Tibial nerve (tissue), 4 donors: ENCODE measurements at regions not wholly inside any gene's neighbourhood (a gene's known extent, or its start where the extent isn't known, plus 50 kb on each side); places are given as distances from the start of the nearest gene placed in this dataset.

Experiments
- DNase-seq, 2 donors: peaks; one replicate each; pipeline ENCODE4 v3.0.0-alpha.2; 2019; ENCODE audit warnings: low spot score in 2 of 2
- H3K27ac ChIP-seq, 4 donors: fragments of 200-600 bp; sonication (generic) in 3 of 4; one replicate each; pipeline ENCODE4 v1.5.1; 2017 to 2019; ENCODE audit warnings: mild to moderate bottlenecking in 1 of 4
- H3K27me3 ChIP-seq, 2 donors: fragments of 200-600 bp; sonication (generic) in 1 of 2; one replicate each; pipeline versions ENCODE4 v1.5.1 to v1.6.0; 2017 to 2019
- H3K36me3 ChIP-seq, 3 donors: fragments of 200-600 bp; sonication (generic); one replicate each; pipeline ENCODE4 v1.5.1; 2018 to 2019
- H3K4me1 ChIP-seq, 4 donors: fragments of 200-600 bp; sonication (generic) in 3 of 4; one replicate each; pipeline ENCODE4 v1.5.1; 2017 to 2019
- H3K4me3 ChIP-seq, 4 donors: fragments of 200-600 bp; sonication (generic) in 3 of 4; one replicate each; pipeline ENCODE4 v1.5.1; 2017 to 2019; ENCODE audit warnings: mild to moderate bottlenecking in 1 of 4, moderate library complexity in 1 of 4
- H3K9me3 ChIP-seq, 4 donors: fragments of 200-600 bp; sonication (generic) in 3 of 4; one replicate each; pipeline ENCODE4 v1.5.1; 2017 to 2019
- EP300 ChIP-seq, 2 donors: sonication (generic); formaldehyde crosslinking; IDR thresholded peaks; one replicate each; pipeline ENCODE4 v1.6.1; 2017; ENCODE audit warnings: antibody characterized with exemption in 2 of 2, mild to moderate bottlenecking in 1 of 2
- POLR2A ChIP-seq, 2 donors: fragments of 450-650 bp; IDR thresholded peaks; one replicate each; pipeline ENCODE4 v1.6.1; 2017; ENCODE audit warnings: antibody characterized with exemption in 2 of 2, mild to moderate bottlenecking in 2 of 2, moderate library complexity in 2 of 2
- WGBS, 2 donors: methylation state at CpG; one replicate each; pipeline ENCODE4 v1.1.5; 2018; 5-methylcytosine and 5-hydroxymethylcytosine counted together
- TF ChIP-seq, protein P1 (sequence below), 5 experiments: fragments of 200-600 bp in 3 of 5; fragments of 450-650 bp in 2 of 5; sonication (generic) in 3 of 5; IDR thresholded peaks; one replicate each; pipeline ENCODE4 v1.5.1; 2016 to 2019; ENCODE audit warnings: antibody characterized with exemption in 5 of 5, mild to moderate bottlenecking in 3 of 5, moderate library complexity in 2 of 5

DNA sequence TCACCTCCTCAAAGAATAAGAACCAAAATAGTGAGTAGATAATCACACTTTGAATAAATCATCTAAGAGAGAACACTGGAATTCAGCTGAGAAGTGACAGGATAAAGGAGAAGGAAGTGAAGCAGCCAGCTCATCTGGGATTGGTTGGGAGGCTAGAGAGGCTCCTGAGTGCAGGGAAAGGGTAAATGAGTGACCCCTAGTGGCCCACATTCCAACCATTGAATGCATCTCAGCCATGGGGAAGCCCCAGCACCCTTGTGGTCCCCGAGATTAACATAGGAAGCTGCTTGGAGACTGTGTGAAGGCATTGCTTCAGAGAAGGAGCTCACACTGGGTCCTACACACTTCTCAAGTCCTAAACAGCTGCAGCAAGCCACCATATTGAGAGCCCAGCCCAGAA, 82.3 kb downstream of the JRKL start:
- Histone ChIP-seq H3K9me3 (peaks cover 0 to 16% (median 1%) of the 10 kb centered on the region in 4 donors), H3K4me1 (no peaks in the 10 kb centered on the region), H3K36me3 (no peaks in the 10 kb centered on the region), H3K27me3 (no peaks in the 10 kb centered on the region), H3K27ac (no peak overlapping the region), H3K4me3 (no peak overlapping the region)
- 58 to 80% methylated on average over 1 of the region's 1 CpG for WGBS, 2 donors
- DNase-seq: no peak
- no peak for TF ChIP-seq POLR2A (IDR thresholded peaks at IDR 0.05)
- TF ChIP-seq EP300 (IDR thresholded peaks at IDR 0.05): no peak
- TF ChIP-seq, protein P1, sequence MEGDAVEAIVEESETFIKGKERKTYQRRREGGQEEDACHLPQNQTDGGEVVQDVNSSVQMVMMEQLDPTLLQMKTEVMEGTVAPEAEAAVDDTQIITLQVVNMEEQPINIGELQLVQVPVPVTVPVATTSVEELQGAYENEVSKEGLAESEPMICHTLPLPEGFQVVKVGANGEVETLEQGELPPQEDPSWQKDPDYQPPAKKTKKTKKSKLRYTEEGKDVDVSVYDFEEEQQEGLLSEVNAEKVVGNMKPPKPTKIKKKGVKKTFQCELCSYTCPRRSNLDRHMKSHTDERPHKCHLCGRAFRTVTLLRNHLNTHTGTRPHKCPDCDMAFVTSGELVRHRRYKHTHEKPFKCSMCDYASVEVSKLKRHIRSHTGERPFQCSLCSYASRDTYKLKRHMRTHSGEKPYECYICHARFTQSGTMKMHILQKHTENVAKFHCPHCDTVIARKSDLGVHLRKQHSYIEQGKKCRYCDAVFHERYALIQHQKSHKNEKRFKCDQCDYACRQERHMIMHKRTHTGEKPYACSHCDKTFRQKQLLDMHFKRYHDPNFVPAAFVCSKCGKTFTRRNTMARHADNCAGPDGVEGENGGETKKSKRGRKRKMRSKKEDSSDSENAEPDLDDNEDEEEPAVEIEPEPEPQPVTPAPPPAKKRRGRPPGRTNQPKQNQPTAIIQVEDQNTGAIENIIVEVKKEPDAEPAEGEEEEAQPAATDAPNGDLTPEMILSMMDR (IDR thresholded peaks at IDR 0.05): no peak

DNA sequence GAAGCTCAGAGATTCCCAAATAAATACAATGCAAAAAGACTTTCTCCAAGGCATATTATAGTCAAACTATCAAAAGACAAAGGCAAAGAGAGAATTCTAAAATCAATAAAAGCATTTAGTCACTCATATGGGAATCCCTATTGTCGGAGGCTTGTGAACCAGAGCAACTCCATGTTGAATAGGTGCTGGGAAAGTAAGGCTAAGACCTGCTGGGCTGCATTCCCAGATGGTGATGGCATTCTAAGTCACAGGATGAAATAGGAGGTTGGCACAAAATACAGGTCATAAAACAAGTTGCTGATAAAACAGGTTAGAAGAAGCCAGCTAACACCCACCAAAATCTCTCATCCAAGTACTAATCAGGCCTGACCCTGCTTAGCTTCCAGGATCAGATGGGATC, 84.5 kb downstream of the JRKL start:
- Histone ChIP-seq H3K27ac (no peak overlapping the region), H3K36me3 (no peaks in the 10 kb centered on the region), H3K4me3 (no peak overlapping the region), H3K27me3 (no peaks in the 10 kb centered on the region), H3K4me1 (no peaks in the 10 kb centered on the region), H3K9me3 (peaks cover 0 to 22% (median 4%) of the 10 kb centered on the region in 4 donors)
- no peak for DNase-seq
- TF ChIP-seq EP300 (IDR thresholded peaks at IDR 0.05): no peak
- no peak for TF ChIP-seq POLR2A (IDR thresholded peaks at IDR 0.05)
- WGBS, 2 donors: 80 to 95% methylated on average over 1 of the region's 1 CpG

DNA sequence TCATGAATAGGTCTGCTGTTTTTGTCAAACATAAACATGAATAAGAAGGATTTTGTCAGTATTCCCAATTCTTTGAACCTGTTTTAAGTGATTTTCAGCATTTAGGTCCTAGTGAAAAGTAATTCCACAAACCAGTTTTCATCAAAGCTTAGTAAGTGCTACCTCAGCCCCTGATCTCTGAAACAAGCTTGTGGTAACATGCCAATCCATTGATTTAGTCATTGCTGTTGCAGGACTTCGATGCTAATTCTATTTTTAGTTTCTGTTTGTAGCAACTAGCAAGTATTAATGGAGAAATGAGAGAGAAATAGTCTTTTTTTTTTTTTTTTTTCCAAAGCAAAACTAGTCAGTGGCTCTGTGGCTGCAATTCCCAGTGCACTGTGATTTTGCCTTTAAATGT, 91.4 kb downstream of the JRKL start:
- WGBS, 2 donors: 21 to 31% methylated on average over 1 of the region's 1 CpG
- Histone ChIP-seq H3K4me3 (no peak overlapping the region), H3K27ac (no peak overlapping the region), H3K9me3 (peaks cover 0 to 7% (median 2%) of the 10 kb centered on the region in 4 donors), H3K36me3 (no peaks in the 10 kb centered on the region), H3K27me3 (no peaks in the 10 kb centered on the region), H3K4me1 (no peaks in the 10 kb centered on the region)
- no peak for TF ChIP-seq POLR2A (IDR thresholded peaks at IDR 0.05)
- TF ChIP-seq EP300 (IDR thresholded peaks at IDR 0.05): no peak
- TF ChIP-seq, protein P1 (IDR thresholded peaks at IDR 0.05): no peak
- DNase-seq: no peak

DNA sequence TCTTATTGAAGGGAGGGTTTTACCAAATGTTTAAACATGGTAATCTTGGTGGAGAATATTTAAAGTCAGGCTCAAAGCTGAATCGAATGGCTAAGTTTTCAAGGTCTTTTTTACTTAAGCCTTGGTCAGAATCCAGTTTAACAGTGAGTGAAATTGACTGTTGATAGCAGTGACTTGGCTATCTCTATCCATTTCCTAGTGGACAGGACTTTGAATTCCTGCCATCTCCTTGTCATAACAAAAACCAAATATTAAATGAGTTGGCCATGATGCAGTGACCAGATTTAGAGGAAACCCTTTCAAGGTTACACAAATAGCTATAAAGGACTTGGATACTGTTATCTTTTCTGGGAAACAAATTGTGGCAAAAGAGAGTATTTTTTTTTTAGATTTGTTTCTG, 92.0 kb downstream of the JRKL start:
- Histone ChIP-seq H3K4me1 (no peaks in the 10 kb centered on the region), H3K36me3 (no peaks in the 10 kb centered on the region), H3K27me3 (no peaks in the 10 kb centered on the region), H3K27ac (no peak overlapping the region), H3K4me3 (no peak overlapping the region), H3K9me3 (peaks cover 0 to 7% (median 2%) of the 10 kb centered on the region in 4 donors)
- DNase-seq: no peak
- 45 to 47% methylated on average over 1 of the region's 1 CpG for WGBS, 2 donors
- TF ChIP-seq, protein P1 (IDR thresholded peaks at IDR 0.05): no peak
- TF ChIP-seq POLR2A (IDR thresholded peaks at IDR 0.05) (no peak), EP300 (IDR thresholded peaks at IDR 0.05) (no peak)

DNA sequence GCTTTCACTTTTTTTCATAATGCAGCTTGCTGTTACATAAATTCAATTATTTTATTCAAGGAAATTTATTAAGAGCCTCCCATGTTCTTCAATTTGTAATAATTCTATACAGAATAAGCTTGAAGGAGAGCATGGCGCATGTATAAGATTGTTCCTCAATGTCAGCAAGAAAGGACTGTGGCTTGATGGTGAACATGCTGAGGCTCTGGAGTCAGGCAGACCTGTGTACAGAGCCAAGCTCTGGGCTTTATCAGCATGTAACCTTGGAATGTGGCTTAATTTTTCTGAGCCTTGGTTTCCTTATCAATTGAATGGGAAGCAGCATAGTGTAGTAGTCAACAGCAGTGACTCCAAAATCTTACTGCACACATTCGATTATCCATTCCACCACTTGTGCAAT, 92.4 kb downstream of the JRKL start:
- Histone ChIP-seq H3K9me3 (peaks cover 0 to 5% (median 2%) of the 10 kb centered on the region in 4 donors), H3K27ac (no peak overlapping the region), H3K4me1 (no peaks in the 10 kb centered on the region), H3K36me3 (no peaks in the 10 kb centered on the region), H3K27me3 (no peaks in the 10 kb centered on the region), H3K4me3 (no peak overlapping the region)
- TF ChIP-seq POLR2A (IDR thresholded peaks at IDR 0.05) (no peak), EP300 (IDR thresholded peaks at IDR 0.05) (no peak)
- TF ChIP-seq, protein P1 (IDR thresholded peaks at IDR 0.05): no peak
- DNase-seq: no peak
- WGBS, 2 donors: 89 to 100% methylated on average over 2 of the region's 2 CpGs

DNA sequence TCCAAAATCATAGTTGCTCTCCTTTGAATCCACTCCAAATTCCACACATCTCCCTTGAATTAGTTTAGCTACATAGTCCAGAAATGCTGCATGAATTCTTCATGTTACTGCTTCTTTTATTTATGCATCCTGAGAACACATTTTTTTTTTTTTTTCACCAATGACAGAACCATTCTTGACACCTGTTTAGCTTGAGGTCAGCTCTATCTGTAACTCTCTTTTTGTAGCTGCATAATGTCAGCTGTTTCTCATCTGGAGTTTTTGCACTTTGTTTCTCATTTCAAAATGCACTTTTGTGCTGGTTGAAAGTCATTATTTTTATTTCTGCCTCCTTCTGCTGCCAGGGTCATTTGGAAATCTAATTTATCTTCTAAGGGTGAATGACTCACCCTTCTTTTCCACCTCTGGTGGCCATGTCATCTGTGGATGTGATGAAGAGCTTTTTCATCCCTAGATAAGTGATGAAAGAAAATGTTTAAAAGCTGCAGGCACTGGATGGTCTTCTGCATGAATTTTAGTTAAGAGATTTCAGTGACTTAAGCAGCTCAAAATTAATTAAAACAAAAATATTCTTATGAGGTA, 93.7 kb downstream of the JRKL start:
- Histone ChIP-seq H3K27ac (no peak overlapping the region), H3K9me3 (no peaks in the 10 kb centered on the region), H3K36me3 (no peaks in the 10 kb centered on the region), H3K4me1 (no peaks in the 10 kb centered on the region), H3K27me3 (no peaks in the 10 kb centered on the region), H3K4me3 (no peak overlapping the region)
- DNase-seq: no peak
- TF ChIP-seq EP300 (IDR thresholded peaks at IDR 0.05): no peak
- no peak for TF ChIP-seq POLR2A (IDR thresholded peaks at IDR 0.05)
- TF ChIP-seq, protein P1 (IDR thresholded peaks at IDR 0.05): no peak
